Loucy (cell line): ENCODE measurements at regions not wholly inside any gene's neighbourhood (a gene's known extent, or its start where the extent isn't known, plus 50 kb on each side); places are given as distances from the start of the nearest gene placed in this dataset.
A peak's percentile ranks its signal among the peaks of the same experiment; 100 is the strongest.

Experiments
- CTCF ChIP-seq: fragments of 200-600 bp; sonication (generic); conservative IDR thresholded peaks from 2 replicates; pipeline ENCODE4 v1.5.1; 2014; ENCODE audit warnings: mild to moderate bottlenecking, antibody characterized with exemption, low read length
- EZH2phosphoT487 ChIP-seq: fragments of 200-600 bp; IDR thresholded peaks from 2 replicates; pipeline ENCODE4 v1.6.1; 2018; ENCODE audit warnings: antibody characterized with exemption, mild to moderate bottlenecking, moderate library complexity, borderline replicate concordance

GRCh38 chr13:82758044-82758443 is 1124.2 kb downstream of the SLITRK1 start:
- TF ChIP-seq CTCF (peak; percentile 61), EZH2phosphoT487 (no peak)
